Osteoblast (primary cell): ENCODE measurements at regions not wholly inside any gene's neighbourhood (a gene's known extent, or its start where the extent isn't known, plus 50 kb on each side); places are given as distances from the start of the nearest gene placed in this dataset.

Experiments used
- DNase-seq: peaks from one replicate; pipeline ENCODE4 v3.0.0; 2011; ENCODE audit warnings: low spot score, mixed read lengths; ENCODE audit not compliant: insufficient read length; ENCODE audit errors: missing footprints
- H2AFZ ChIP-seq: 2 replicates; pipeline ENCODE4 v1.6.0; 2011; ENCODE audit warnings: mild to moderate bottlenecking, low read length
- H3K27ac ChIP-seq: 2 replicates; pipeline ENCODE4 v1.5.1; 2011; ENCODE audit warnings: mild to moderate bottlenecking, low read depth, low read length, moderate library complexity
- H3K27me3 ChIP-seq: 2 replicates; pipeline ENCODE4 v1.6.0; 2012; ENCODE audit warnings: mild to moderate bottlenecking, control low read depth, inconsistent platforms, low read length, moderate library complexity; ENCODE audit not compliant: insufficient read depth
- H3K36me3 ChIP-seq: 2 replicates; pipeline ENCODE4 v1.5.1; 2011; ENCODE audit warnings: mild to moderate bottlenecking, low read length, control low read depth, moderate library complexity; ENCODE audit not compliant: insufficient read depth
- H3K4me1 ChIP-seq: 2 replicates; pipeline ENCODE4 v1.5.1; 2011; ENCODE audit warnings: mild to moderate bottlenecking, low read length, control low read depth, moderate library complexity; ENCODE audit not compliant: insufficient read depth
- H3K4me2 ChIP-seq: 2 replicates; pipeline ENCODE4 v1.6.0; 2011; ENCODE audit warnings: mild to moderate bottlenecking, low read length; ENCODE audit not compliant: insufficient read depth
- H3K4me3 ChIP-seq: fragments of 200-600 bp; sonication (generic); 3 replicates; pipeline ENCODE4 v1.5.1; 2012; ENCODE audit warnings: mild to moderate bottlenecking, low read length, inconsistent platforms; ENCODE audit not compliant: insufficient read depth
- H3K79me2 ChIP-seq: 2 replicates; pipeline ENCODE4 v1.6.0; 2012; ENCODE audit warnings: mild to moderate bottlenecking, low read length, control low read depth, inconsistent platforms; ENCODE audit not compliant: insufficient read depth
- H3K9me3 ChIP-seq: 2 replicates; pipeline ENCODE4 v1.5.1; 2011; ENCODE audit warnings: low read depth, low read length, control low read depth
- H4K20me1 ChIP-seq: 2 replicates; pipeline ENCODE4 v1.6.0; 2012; ENCODE audit warnings: mild to moderate bottlenecking, low read length, control low read depth; ENCODE audit not compliant: insufficient read depth
- CTCF ChIP-seq: IDR thresholded peaks from 2 replicates; pipeline ENCODE4 v1.5.1; 2011; ENCODE audit warnings: mild to moderate bottlenecking, low read depth, low read length, moderate library complexity; ENCODE audit errors: extremely low read depth

GRCh38 chr22:34476762-34477161 lies 556.5 kb upstream of the LARGE1 start:
- H3K4me2 ChIP-seq = no peak overlapping the region
- H3K4me3 ChIP-seq = no peak overlapping the region
- H3K79me2 ChIP-seq = no peaks in the 10 kb centered on the region
- H4K20me1 ChIP-seq = no peaks in the 10 kb centered on the region
- no peak overlapping the region for H3K27ac ChIP-seq
- peaks cover 3% of the 10 kb centered on the region for H3K9me3 ChIP-seq
- DNase-seq = no peak
- H3K4me1 ChIP-seq = no peaks in the 10 kb centered on the region
- no peak for TF ChIP-seq CTCF
- H3K36me3 ChIP-seq = no peaks in the 10 kb centered on the region
- no peak overlapping the region for H2AFZ ChIP-seq
- no peaks in the 10 kb centered on the region for H3K27me3 ChIP-seq

DNA sequence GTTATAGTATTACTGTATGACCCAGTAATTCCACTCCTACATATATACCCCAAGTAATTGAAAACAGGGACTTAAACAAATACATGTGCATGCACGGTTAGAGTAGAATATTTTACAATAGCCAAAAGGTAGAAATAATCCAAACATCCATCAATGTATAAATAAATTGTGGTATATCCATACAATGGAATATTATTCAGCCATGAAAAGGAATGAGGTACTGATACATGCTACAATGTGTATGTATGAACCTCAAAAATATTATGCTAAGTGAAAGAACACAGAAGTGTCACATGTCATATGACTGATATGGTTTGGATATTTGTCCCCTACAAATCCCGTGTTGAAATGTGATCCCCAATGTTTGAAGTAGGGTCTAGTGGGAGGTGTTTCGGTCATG lies 560.8 kb upstream of the LARGE1 start:
- no peak overlapping the region for H3K4me3 ChIP-seq
- H3K79me2 ChIP-seq = no peaks in the 10 kb centered on the region
- H2AFZ ChIP-seq = no peak overlapping the region
- no peaks in the 10 kb centered on the region for H3K4me1 ChIP-seq
- H3K36me3 ChIP-seq = no peaks in the 10 kb centered on the region
- H3K4me2 ChIP-seq = no peak overlapping the region
- no peak overlapping the region for H3K27ac ChIP-seq
- no peak for DNase-seq
- H3K9me3 ChIP-seq = peaks cover 5% of the 10 kb centered on the region
- no peaks in the 10 kb centered on the region for H3K27me3 ChIP-seq
- no peaks in the 10 kb centered on the region for H4K20me1 ChIP-seq
- no peak for TF ChIP-seq CTCF

DNA sequence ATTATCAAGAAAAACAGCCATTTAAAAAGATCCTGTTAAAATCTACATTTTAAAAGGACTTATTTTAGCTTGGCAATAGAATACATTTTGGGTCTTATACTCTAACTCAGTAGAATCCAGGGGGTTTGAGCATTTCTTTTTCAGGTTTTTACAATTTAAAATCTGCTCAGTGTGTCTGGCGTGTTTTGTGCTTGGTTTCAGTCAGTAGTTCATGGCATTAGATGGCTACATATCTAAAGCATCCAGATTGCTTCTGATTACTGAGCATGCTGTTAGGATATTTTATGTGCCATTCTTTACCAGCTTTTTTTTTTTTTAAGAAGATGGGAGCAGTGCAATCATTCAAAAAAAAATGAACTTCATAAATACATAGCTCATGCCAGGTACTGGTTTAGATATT lies 566.1 kb upstream of the LARGE1 start:
- Histone ChIP-seq H4K20me1 (no peaks in the 10 kb centered on the region), H3K27me3 (no peaks in the 10 kb centered on the region), H3K79me2 (no peaks in the 10 kb centered on the region), H3K36me3 (no peaks in the 10 kb centered on the region), H3K4me2 (no peak overlapping the region), H2AFZ (no peak overlapping the region), H3K4me1 (no peaks in the 10 kb centered on the region), H3K27ac (no peak overlapping the region), H3K4me3 (no peak overlapping the region), H3K9me3 (peaks cover 8% of the 10 kb centered on the region)
- no peak for TF ChIP-seq CTCF
- no peak for DNase-seq

- H3K27me3 ChIP-seq = no peaks in the 10 kb centered on the region
- H3K79me2 ChIP-seq = no peaks in the 10 kb centered on the region
- H3K9me3 ChIP-seq = peaks cover 8% of the 10 kb centered on the region
- no peak overlapping the region for H3K4me2 ChIP-seq
- no peak for TF ChIP-seq CTCF
- no peak overlapping the region for H3K4me3 ChIP-seq
- no peaks in the 10 kb centered on the region for H4K20me1 ChIP-seq
- H2AFZ ChIP-seq = no peak overlapping the region
- H3K27ac ChIP-seq = no peak overlapping the region
- no peaks in the 10 kb centered on the region for H3K4me1 ChIP-seq
- H3K36me3 ChIP-seq = no peaks in the 10 kb centered on the region
- DNase-seq = no peak
Measured at GRCh38 chr22:34489861-34490260, 569.6 kb upstream of the LARGE1 start.
